RWPE1 (cell line): ENCODE measurements at regions not wholly inside any gene's neighbourhood (a gene's known extent, or its start where the extent isn't known, plus 50 kb on each side); places are given as distances from the start of the nearest gene placed in this dataset.

Experiments
- CTCF ChIA-PET: fragments of 350-600 bp; sonication (Branson Sonifier 250); formaldehyde crosslinking; extraction: SDS; loops from one replicate; lab custom pipeline; 2021; lab: Yijun Ruan, JAX
- POLR2A ChIA-PET: fragments of 400-600 bp; formaldehyde crosslinking; extraction: SDS; loops from one replicate; lab custom pipeline; 2020; ENCODE audit warnings: antibody characterized with exemption; ENCODE audit not compliant: low non-redundant PET; lab: Yijun Ruan, JAX
- DNase-seq: peaks from one replicate; pipeline ENCODE4 v3.0.0; 2012; ENCODE audit warnings: low spot score
- H3K27ac ChIP-seq: fragments of 450-650 bp; 2 replicates; pipeline ENCODE4 v1.5.1; 2017
- TF ChIP-seq, protein P1 (sequence below): fragments of 450-650 bp; conservative IDR thresholded peaks from 2 replicates; pipeline ENCODE4 v1.5.1; 2017; ENCODE audit warnings: low read depth, mild to moderate bottlenecking

DNA sequence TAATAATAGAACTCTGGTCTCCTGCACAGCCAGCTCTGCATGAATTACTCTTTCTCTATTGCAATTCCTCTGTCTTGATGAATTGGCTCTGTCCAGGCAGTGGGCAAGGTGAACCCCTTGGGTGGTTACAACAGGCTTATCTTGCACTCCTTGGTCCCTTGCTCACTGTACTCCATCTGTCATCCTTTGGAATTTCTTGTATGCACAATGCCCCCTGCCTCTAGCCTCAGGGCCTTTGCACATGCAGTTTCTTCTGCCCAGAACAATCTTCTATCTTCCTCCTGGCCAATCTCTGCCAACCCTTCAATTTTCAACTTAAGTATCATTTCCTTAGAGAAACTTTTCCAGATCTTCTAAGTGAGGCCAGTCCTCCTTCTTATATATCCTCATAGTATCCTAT, 114.7 kb upstream of the NLRP1 start:
- TF ChIP-seq, protein P1, sequence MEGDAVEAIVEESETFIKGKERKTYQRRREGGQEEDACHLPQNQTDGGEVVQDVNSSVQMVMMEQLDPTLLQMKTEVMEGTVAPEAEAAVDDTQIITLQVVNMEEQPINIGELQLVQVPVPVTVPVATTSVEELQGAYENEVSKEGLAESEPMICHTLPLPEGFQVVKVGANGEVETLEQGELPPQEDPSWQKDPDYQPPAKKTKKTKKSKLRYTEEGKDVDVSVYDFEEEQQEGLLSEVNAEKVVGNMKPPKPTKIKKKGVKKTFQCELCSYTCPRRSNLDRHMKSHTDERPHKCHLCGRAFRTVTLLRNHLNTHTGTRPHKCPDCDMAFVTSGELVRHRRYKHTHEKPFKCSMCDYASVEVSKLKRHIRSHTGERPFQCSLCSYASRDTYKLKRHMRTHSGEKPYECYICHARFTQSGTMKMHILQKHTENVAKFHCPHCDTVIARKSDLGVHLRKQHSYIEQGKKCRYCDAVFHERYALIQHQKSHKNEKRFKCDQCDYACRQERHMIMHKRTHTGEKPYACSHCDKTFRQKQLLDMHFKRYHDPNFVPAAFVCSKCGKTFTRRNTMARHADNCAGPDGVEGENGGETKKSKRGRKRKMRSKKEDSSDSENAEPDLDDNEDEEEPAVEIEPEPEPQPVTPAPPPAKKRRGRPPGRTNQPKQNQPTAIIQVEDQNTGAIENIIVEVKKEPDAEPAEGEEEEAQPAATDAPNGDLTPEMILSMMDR = no peak
- POLR2A ChIA-PET = no interaction called here
- H3K27ac ChIP-seq = no peak overlapping the region
- no peak for DNase-seq
- CTCF ChIA-PET = no interaction called here

- ChIA-PET CTCF (no interaction called here), POLR2A (no interaction called here)
- H3K27ac ChIP-seq = no peak overlapping the region
- TF ChIP-seq, protein P1 = no peak
- DNase-seq = no peak
These were observed 115.5 kb upstream of the NLRP1 start for GRCh38 chr17:5699814-5700213.

DNA sequence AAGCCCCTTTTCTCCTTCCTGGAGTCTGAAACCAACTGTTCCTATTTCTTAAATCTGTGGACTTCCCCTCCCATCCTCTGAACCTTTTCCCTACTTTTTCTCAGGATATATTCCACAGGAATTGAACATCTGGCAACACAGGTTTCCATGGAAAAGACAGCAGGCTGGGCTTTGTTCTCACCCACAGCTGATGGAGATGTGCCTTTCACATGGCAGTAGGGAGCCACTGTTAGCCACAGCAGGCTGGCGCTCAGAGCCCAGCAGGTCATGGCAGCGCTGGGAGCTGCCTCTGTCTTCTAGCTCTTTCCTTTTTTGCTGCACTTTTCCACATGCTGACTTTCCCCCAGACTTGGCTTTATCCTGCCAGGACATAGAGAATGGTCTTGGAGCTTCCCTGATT, 116.4 kb upstream of the NLRP1 start:
- ChIA-PET CTCF (interaction anchor here (0.6 kb wide), 1 partner anchor 113 kb away, joined by 3 read pairs; no protein-coding TSS in a partner anchor), POLR2A (no interaction called here)
- no peak overlapping the region for H3K27ac ChIP-seq
- DNase-seq = no peak
- TF ChIP-seq, protein P1 = no peak

DNA sequence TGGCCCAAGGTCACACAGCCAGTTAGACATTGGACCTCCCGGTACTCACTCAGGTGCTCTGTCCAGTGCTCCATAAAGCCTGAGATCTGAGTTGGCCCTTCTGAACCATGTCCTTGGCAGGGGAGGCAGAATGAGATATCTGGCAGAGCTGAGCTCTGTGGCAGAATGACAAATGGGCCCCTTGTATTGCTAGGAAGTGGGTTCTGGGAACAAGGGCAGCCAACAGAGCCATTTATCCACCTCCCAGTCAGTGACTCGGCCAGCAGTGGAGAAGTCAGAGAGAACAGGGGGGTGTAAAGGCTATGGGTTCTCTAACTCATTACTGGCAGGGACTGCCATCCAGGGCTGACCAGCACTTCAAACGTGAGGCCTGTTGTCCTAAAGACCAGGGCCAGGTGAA, 117.1 kb upstream of the NLRP1 start:
- ChIA-PET CTCF (no interaction called here), POLR2A (no interaction called here)
- TF ChIP-seq, protein P1 = no peak
- DNase-seq = no peak
- no peak overlapping the region for H3K27ac ChIP-seq

DNA sequence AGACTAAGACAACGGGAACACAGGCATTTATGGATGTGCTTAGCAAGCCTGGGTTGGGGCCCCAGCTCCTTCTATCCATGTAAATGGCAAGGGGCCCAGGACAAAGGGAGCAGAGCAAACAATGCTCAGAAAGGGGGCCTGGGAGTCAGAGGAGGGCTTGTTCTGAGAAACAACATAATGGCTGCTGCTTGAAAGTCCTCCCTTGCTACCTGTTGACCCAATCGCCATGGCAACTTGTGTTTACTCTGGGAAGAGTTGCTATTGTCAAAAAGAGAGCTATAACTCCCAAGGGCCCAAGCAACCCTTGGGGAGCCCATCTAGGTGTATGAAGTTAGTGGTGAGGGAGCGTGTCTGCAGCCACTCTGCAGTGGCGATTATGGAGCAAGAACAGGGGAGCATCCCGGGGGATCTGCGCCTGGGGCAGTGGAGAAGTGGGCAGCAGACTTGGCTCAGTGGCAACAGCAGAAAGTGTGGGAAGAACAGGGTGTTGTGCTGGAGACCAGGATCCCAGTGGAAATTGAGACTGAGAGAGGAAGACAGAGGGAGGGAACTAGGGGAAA, 118.7 kb upstream of the NLRP1 start:
- POLR2A ChIA-PET = no interaction called here
- no peak overlapping the region for H3K27ac ChIP-seq
- CTCF ChIA-PET = interaction anchor here (0.6 kb wide), 1 partner anchor 29 kb away, joined by 3 read pairs; no protein-coding TSS in a partner anchor
- DNase-seq = no peak
- TF ChIP-seq, protein P1 = no peak

GRCh38 chr17:5703736-5704135, 119.4 kb upstream of the NLRP1 start:
- ChIA-PET CTCF (no interaction called here), POLR2A (no interaction called here)
- TF ChIP-seq, protein P1 = no peak
- DNase-seq = no peak
- H3K27ac ChIP-seq = no peak overlapping the region
